HepG2 (cell line): ENCODE measurements at regions not wholly inside any gene's neighbourhood (a gene's known extent, or its start where the extent isn't known, plus 50 kb on each side); places are given as distances from the start of the nearest gene placed in this dataset.

Experiments used
- ATAC-seq: fragments of 200-7000 bp; cut with Tn5 transposase; 3 replicates; pipeline ENCODE4 v1.9.1; 2020; ENCODE audit warnings: mild to moderate bottlenecking, moderate library complexity
- BruUV-seq: library from RNA; stranded (reverse); fragments of 400-500 nt; replicated peaks from 2 replicates; lab custom pipeline; 2021; lab: Mats Ljungman, UMichigan
- CTCF ChIA-PET: fragments of 300-600 bp; formaldehyde crosslinking; extraction: SDS; loops from one replicate; lab custom pipeline; 2021; ENCODE audit warnings: low total read pairs, inconsistent platforms, low intra/inter-chr PET ratio; lab: Yijun Ruan, JAX
- POLR2A ChIA-PET: fragments of 350-600 bp; sonication (Branson Sonifier 250); formaldehyde crosslinking; loops from one replicate; lab custom pipeline; 2020; ENCODE audit warnings: antibody characterized with exemption, inconsistent platforms; lab: Yijun Ruan, JAX
- DNase-seq: peaks from one replicate; pipeline ENCODE4 v3.0.0-alpha.2; 2015; ENCODE audit warnings: low spot score
- FAIRE-seq: peaks from 3 replicates; lab custom pipeline; 2011; peaks lifted over from hg19 to GRCh38; lab: Jason Lieb, UNC
- H2AFZ ChIP-seq: one replicate; pipeline ENCODE4 v1.6.1; 2011; ENCODE audit warnings: low read length, inconsistent platforms
- H3K27ac ChIP-seq: fragments of 300-600 bp; 3 replicates; pipeline ENCODE4 v1.8.0; 2011; ENCODE audit warnings: mixed run types, mild to moderate bottlenecking, mixed read lengths, low read length, inconsistent platforms; ENCODE audit not compliant: insufficient read depth; ENCODE audit errors: extremely low read length
- H3K27me3 ChIP-seq, 2 experiments: fragments of 200-600 bp in 1 of 2; 2 replicates in 1 of 2; 3 replicates in 1 of 2; pipeline versions ENCODE4 v1.6.0 to v1.8.0; 2011; ENCODE audit warnings: low read length in 2 of 2, mild to moderate bottlenecking in 2 of 2, moderate library complexity in 2 of 2, inconsistent platforms in 1 of 2; ENCODE audit not compliant: insufficient read depth in 2 of 2, control insufficient read depth in 1 of 2
- H3K36me3 ChIP-seq, 2 experiments: fragments of 200-600 bp in 1 of 2; replicated peaks in 1 of 2; 2 replicates in 1 of 2; 3 replicates in 1 of 2; pipeline versions ENCODE4 v1.5.1 to v1.8.0; 2011; ENCODE audit warnings: low read length in 2 of 2, inconsistent platforms in 1 of 2; ENCODE audit not compliant: insufficient read depth in 2 of 2, control insufficient read depth in 1 of 2
- H3K4me1 ChIP-seq: 2 replicates; pipeline ENCODE4 v1.5.1; 2012; ENCODE audit warnings: low read length, inconsistent platforms; ENCODE audit not compliant: insufficient read depth
- H3K4me2 ChIP-seq: 2 replicates; pipeline ENCODE4 v1.6.0; 2011; ENCODE audit warnings: low read depth, low read length, inconsistent platforms
- H3K4me3 ChIP-seq, 3 experiments: fragments of 200-600 bp in 1 of 3; sonication (generic), shearing (Covaris generic) in 1 of 3; replicated peaks in 1 of 3; 2 replicates each; pipeline ENCODE4 v1.5.1; 2011 to 2016; ENCODE audit warnings: low read length in 3 of 3, inconsistent platforms in 2 of 3, low read depth in 2 of 3, mild to moderate bottlenecking in 2 of 3, control low read depth in 1 of 3, mixed read lengths in 1 of 3; ENCODE audit not compliant: insufficient read depth in 1 of 3
- H3K79me2 ChIP-seq: one replicate; pipeline ENCODE4 v1.6.1; 2011; ENCODE audit warnings: low read length, inconsistent platforms; ENCODE audit not compliant: insufficient read depth
- H3K9ac ChIP-seq: 2 replicates; pipeline ENCODE4 v1.6.0; 2011; ENCODE audit warnings: mild to moderate bottlenecking, low read depth, low read length, inconsistent platforms; ENCODE audit not compliant: insufficient read depth
- H3K9me3 ChIP-seq: 2 replicates; pipeline ENCODE4 v1.5.1; 2012; ENCODE audit warnings: mild to moderate bottlenecking, low read length
- H4K20me1 ChIP-seq: 2 replicates; pipeline ENCODE4 v1.6.0; 2011; ENCODE audit warnings: inconsistent platforms, mild to moderate bottlenecking, low read length, moderate library complexity; ENCODE audit not compliant: insufficient read depth
- GMEB1 ChIP-seq: sonication (generic); formaldehyde crosslinking; IDR thresholded peaks from 2 replicates; pipeline ENCODE4 v1.5.1; 2020; ENCODE audit warnings: missing genetic modification reagents, mild to moderate bottlenecking, borderline replicate concordance
- HNRNPUL1 ChIP-seq: fragments of 200-400 bp; formaldehyde crosslinking; IDR thresholded peaks from 2 replicates; pipeline ENCODE4 v1.6.1; 2017; ENCODE audit warnings: low read depth, mild to moderate bottlenecking, low read length, moderate library complexity
- MAFF ChIP-seq: IDR thresholded peaks from 2 replicates; pipeline ENCODE4 v1.6.1; 2011; ENCODE audit warnings: low read depth, low read length, improper control_type of control experiment
- MAFK ChIP-seq, 2 experiments: IDR thresholded peaks in 1 of 2; conservative IDR thresholded peaks in 1 of 2; 2 replicates each; pipeline ENCODE4 v1.6.1; 2011; ENCODE audit warnings: improper control_type of control experiment in 2 of 2, low read length in 2 of 2
- RCOR2 ChIP-seq: IDR thresholded peaks from 2 replicates; pipeline ENCODE4 v1.6.1; 2016; ENCODE audit warnings: missing biosample characterization, missing genetic modification reagents
- SAP130 ChIP-seq: IDR thresholded peaks from 2 replicates; pipeline ENCODE4 v1.6.1; 2016; ENCODE audit warnings: low read depth
- TFAP4 ChIP-seq: sonication (generic); IDR thresholded peaks from 2 replicates; pipeline ENCODE4 v1.6.1; 2016; ENCODE audit warnings: low read depth, borderline replicate concordance
- ZHX1 ChIP-seq: sonication (generic); formaldehyde crosslinking; IDR thresholded peaks from 2 replicates; pipeline ENCODE4 v1.8.1; 2022; ENCODE audit warnings: low read depth, mild to moderate bottlenecking, missing genetic modification reagents
- ZNF235 ChIP-seq: sonication (generic); formaldehyde crosslinking; IDR thresholded peaks from 2 replicates; pipeline ENCODE4 v1.8.1; 2023; ENCODE audit warnings: mild to moderate bottlenecking, missing genetic modification reagents, borderline replicate concordance
- WGBS: methylation state at CpG from one replicate; pipeline ENCODE4 v1.1.6; 2017; ENCODE audit warnings: low lambda C conversion rate; 5-methylcytosine and 5-hydroxymethylcytosine counted together
- in situ Hi-C: cut with HindIII; loops from 2 replicates; pipeline ENCODE4 v1.10.0; 2017; ENCODE audit warnings: low pct_unique_long_range_greater_than_20kb; ENCODE audit not compliant: extremely low pct_ligation_motif_present
- intact Hi-C: fragments of 100-400 bp; cut with micrococcal nuclease; formaldehyde crosslinking; loops from one replicate; pipeline ENCODE4 v1.10.0; 2022; ENCODE audit not compliant: unreplicated experiment

- CTCF ChIA-PET, result no interaction called here
- 0% methylated on average over 1 of the region's 1 CpG for WGBS
- no TSS peak for BruUV-seq
Observed at GRCh38 chr3:106575029-106575428, 706.2 kb upstream of the CBLB start.

GRCh38 chr3:106577241-106577640 lies 708.4 kb upstream of the CBLB start:
- Histone ChIP-seq H3K4me2 (no peak overlapping the region), H4K20me1 (no peaks in the 10 kb centered on the region), H3K9me3 (no peaks in the 10 kb centered on the region), H3K27me3 (no peaks in the 10 kb centered on the region), H3K79me2 (no peaks in the 10 kb centered on the region), H3K36me3 (no peaks in the 10 kb centered on the region), H3K27ac (no peak overlapping the region), H3K9ac (no peak overlapping the region), H3K4me3 (no peak overlapping the region), H3K4me1 (no peaks in the 10 kb centered on the region), H2AFZ (no peak overlapping the region)
- ChIA-PET CTCF (no interaction called here), POLR2A (no interaction called here)
- ATAC-seq, result no peak
- no peak for TF ChIP-seq TFAP4
- no peak for TF ChIP-seq RCOR2
- no peak for TF ChIP-seq HNRNPUL1
- TF ChIP-seq ZHX1 (CRISPR knock-in tag), result no peak
- BruUV-seq, result no TSS peak
- no peak for DNase-seq
- FAIRE-seq, result no peak
- WGBS, result 0% methylated on average over 1 of the region's 1 CpG
- in situ Hi-C loops, result no loop called here
- intact Hi-C loops, result no loop called here

More at GRCh38 chr3:106575029-106575428, 706.2 kb upstream of the CBLB start:
- TF ChIP-seq MAFF (0 out of 2 replicates have a peak, but pooled peaks have one; percentile 13), MAFK (conservative IDR thresholded peaks at IDR 0.05 in 1 of 2, IDR thresholded peaks at IDR 0.05 in 1 of 2; ENCODE audit: low read length in 2 of 2) (peak in 1 of 2 experiments; percentile 42; a peak in 1 of 4 replicates), ZNF235 (no peak), SAP130 (CRISPR knock-in tag) (no peak), GMEB1 (no peak)
- H4K20me1 ChIP-seq, result no peaks in the 10 kb centered on the region
- H3K36me3 ChIP-seq, result no peaks in the 10 kb centered on the region
- H3K9me3 ChIP-seq, result no peaks in the 10 kb centered on the region
- in situ Hi-C loops (no loop called here), intact Hi-C loops (no loop called here)
- H3K4me2 ChIP-seq, result no peak overlapping the region
- H3K4me3 ChIP-seq, result no peak overlapping the region
- FAIRE-seq (no peak), DNase-seq (no peak), ATAC-seq (no peak)
- H3K79me2 ChIP-seq, result no peaks in the 10 kb centered on the region
- no peak overlapping the region for H3K27ac ChIP-seq
- POLR2A ChIA-PET, result no interaction called here
- H2AFZ ChIP-seq, result no peak overlapping the region
- H3K27me3 ChIP-seq, result no peaks in the 10 kb centered on the region
- no peak overlapping the region for H3K9ac ChIP-seq
- no peaks in the 10 kb centered on the region for H3K4me1 ChIP-seq
